SK-N-SH treated with all-trans-retinoic acid at 6 μM for 48 hours (cell line): ENCODE measurements at regions not wholly inside any gene's neighbourhood (a gene's known extent, or its start where the extent isn't known, plus 50 kb on each side); places are given as distances from the start of the nearest gene placed in this dataset.

Experiments used
- ARNTL ChIP-seq: fragments of 450-650 bp; formaldehyde crosslinking; IDR thresholded peaks from 2 replicates; pipeline ENCODE4 v1.5.0; 2020; ENCODE audit warnings: low read depth, mild to moderate bottlenecking, moderate library complexity, borderline replicate concordance
- ESRRG ChIP-seq: fragments of 250-450 bp; sonication (Bioruptor Pico); IDR thresholded peaks from 2 replicates; pipeline ENCODE4 v1.6.1; 2021; ENCODE audit warnings: mild to moderate bottlenecking
- ISL1 ChIP-seq: fragments of 250-450 bp; sonication (Bioruptor Pico); IDR thresholded peaks from 2 replicates; pipeline ENCODE4 v2.1.2; 2022; ENCODE audit warnings: mild to moderate bottlenecking, moderate library complexity
- PPARA ChIP-seq: fragments of 250-450 bp; sonication (Bioruptor Pico); IDR thresholded peaks from 2 replicates; pipeline ENCODE4 v1.5.0; 2020; ENCODE audit warnings: mild to moderate bottlenecking, borderline replicate concordance
- SNAI2 ChIP-seq: fragments of 250-450 bp; sonication (Bioruptor Pico); IDR thresholded peaks from 2 replicates; pipeline ENCODE4 v1.5.0; 2020; ENCODE audit warnings: mild to moderate bottlenecking, moderate library complexity
- TOX ChIP-seq: fragments of 250-450 bp; sonication (Bioruptor Pico); IDR thresholded peaks from 2 replicates; pipeline ENCODE4 v1.8.0; 2021; ENCODE audit warnings: mild to moderate bottlenecking, moderate library complexity, borderline replicate concordance
- ZFP3 ChIP-seq: fragments of 250-450 bp; sonication (Bioruptor Pico); IDR thresholded peaks from 2 replicates; pipeline ENCODE4 v1.5.0; 2020; ENCODE audit warnings: mild to moderate bottlenecking, moderate library complexity
- ZFP30 ChIP-seq: fragments of 450-650 bp; formaldehyde crosslinking; IDR thresholded peaks from 2 replicates; pipeline ENCODE4 v1.5.0; 2022; ENCODE audit warnings: mild to moderate bottlenecking, moderate library complexity
- TF ChIP-seq, protein P1 (sequence below): fragments of 250-450 bp; sonication (Bioruptor Pico); IDR thresholded peaks from 2 replicates; pipeline ENCODE4 v1.5.1; 2021; ENCODE audit warnings: mild to moderate bottlenecking, moderate library complexity
- TF ChIP-seq, protein P2 (sequence below): fragments of 250-450 bp; sonication (Bioruptor Pico); IDR thresholded peaks from 2 replicates; pipeline ENCODE4 v1.8.0; 2020; ENCODE audit warnings: mild to moderate bottlenecking, moderate library complexity, borderline replicate concordance
- TF ChIP-seq, protein P3 (sequence below): fragments of 250-450 bp; sonication (Bioruptor Pico); IDR thresholded peaks from 2 replicates; pipeline ENCODE4 v1.8.0; 2021; ENCODE audit warnings: low read depth, mild to moderate bottlenecking, moderate library complexity, borderline replicate concordance
- TF ChIP-seq, protein P4 (sequence below): fragments of 250-450 bp; sonication (Bioruptor Pico); IDR thresholded peaks from 2 replicates; pipeline ENCODE4 v1.5.0; 2020; ENCODE audit warnings: mild to moderate bottlenecking, moderate library complexity

DNA sequence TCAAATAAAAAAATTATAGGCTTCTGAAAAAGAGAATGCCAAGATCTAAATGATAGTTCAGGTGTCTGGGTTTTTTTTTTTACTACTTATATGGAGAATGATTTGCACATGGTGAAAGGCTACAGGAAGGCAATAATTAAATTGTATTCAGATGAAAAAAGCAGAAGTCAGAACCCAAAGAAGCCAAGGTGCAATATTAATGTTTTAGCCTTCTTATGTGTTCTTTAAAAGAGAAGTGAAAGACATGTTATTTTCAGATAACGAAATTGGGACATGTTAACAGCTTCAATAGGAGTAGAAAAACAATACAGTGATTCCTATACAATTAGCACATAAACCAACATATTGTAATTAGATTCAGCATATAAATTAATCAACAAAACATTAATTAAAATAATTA, 452.9 kb upstream of the PRMT6 start:
- TF ChIP-seq TOX (CRISPR knock-in tag): no peak
- TF ChIP-seq, protein P1, sequence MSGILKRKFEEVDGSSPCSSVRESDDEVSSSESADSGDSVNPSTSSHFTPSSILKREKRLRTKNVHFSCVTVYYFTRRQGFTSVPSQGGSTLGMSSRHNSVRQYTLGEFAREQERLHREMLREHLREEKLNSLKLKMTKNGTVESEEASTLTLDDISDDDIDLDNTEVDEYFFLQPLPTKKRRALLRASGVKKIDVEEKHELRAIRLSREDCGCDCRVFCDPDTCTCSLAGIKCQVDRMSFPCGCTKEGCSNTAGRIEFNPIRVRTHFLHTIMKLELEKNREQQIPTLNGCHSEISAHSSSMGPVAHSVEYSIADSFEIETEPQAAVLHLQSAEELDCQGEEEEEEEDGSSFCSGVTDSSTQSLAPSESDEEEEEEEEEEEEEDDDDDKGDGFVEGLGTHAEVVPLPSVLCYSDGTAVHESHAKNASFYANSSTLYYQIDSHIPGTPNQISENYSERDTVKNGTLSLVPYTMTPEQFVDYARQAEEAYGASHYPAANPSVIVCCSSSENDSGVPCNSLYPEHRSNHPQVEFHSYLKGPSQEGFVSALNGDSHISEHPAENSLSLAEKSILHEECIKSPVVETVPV (CRISPR knock-in tag): no peak
- TF ChIP-seq ISL1 (CRISPR knock-in tag): no peak
- TF ChIP-seq ESRRG (CRISPR knock-in tag): no peak
- no peak for TF ChIP-seq ARNTL
- TF ChIP-seq, protein P2, sequence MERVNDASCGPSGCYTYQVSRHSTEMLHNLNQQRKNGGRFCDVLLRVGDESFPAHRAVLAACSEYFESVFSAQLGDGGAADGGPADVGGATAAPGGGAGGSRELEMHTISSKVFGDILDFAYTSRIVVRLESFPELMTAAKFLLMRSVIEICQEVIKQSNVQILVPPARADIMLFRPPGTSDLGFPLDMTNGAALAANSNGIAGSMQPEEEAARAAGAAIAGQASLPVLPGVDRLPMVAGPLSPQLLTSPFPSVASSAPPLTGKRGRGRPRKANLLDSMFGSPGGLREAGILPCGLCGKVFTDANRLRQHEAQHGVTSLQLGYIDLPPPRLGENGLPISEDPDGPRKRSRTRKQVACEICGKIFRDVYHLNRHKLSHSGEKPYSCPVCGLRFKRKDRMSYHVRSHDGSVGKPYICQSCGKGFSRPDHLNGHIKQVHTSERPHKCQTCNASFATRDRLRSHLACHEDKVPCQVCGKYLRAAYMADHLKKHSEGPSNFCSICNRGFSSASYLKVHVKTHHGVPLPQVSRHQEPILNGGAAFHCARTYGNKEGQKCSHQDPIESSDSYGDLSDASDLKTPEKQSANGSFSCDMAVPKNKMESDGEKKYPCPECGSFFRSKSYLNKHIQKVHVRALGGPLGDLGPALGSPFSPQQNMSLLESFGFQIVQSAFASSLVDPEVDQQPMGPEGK (CRISPR knock-in tag): no peak
- TF ChIP-seq, protein P3, sequence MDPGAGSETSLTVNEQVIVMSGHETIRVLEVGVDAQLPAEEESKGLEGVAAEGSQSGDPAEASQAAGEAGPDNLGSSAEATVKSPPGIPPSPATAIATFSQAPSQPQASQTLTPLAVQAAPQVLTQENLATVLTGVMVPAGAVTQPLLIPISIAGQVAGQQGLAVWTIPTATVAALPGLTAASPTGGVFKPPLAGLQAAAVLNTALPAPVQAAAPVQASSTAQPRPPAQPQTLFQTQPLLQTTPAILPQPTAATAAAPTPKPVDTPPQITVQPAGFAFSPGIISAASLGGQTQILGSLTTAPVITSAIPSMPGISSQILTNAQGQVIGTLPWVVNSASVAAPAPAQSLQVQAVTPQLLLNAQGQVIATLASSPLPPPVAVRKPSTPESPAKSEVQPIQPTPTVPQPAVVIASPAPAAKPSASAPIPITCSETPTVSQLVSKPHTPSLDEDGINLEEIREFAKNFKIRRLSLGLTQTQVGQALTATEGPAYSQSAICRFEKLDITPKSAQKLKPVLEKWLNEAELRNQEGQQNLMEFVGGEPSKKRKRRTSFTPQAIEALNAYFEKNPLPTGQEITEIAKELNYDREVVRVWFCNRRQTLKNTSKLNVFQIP (CRISPR knock-in tag): no peak
- TF ChIP-seq, protein P4, sequence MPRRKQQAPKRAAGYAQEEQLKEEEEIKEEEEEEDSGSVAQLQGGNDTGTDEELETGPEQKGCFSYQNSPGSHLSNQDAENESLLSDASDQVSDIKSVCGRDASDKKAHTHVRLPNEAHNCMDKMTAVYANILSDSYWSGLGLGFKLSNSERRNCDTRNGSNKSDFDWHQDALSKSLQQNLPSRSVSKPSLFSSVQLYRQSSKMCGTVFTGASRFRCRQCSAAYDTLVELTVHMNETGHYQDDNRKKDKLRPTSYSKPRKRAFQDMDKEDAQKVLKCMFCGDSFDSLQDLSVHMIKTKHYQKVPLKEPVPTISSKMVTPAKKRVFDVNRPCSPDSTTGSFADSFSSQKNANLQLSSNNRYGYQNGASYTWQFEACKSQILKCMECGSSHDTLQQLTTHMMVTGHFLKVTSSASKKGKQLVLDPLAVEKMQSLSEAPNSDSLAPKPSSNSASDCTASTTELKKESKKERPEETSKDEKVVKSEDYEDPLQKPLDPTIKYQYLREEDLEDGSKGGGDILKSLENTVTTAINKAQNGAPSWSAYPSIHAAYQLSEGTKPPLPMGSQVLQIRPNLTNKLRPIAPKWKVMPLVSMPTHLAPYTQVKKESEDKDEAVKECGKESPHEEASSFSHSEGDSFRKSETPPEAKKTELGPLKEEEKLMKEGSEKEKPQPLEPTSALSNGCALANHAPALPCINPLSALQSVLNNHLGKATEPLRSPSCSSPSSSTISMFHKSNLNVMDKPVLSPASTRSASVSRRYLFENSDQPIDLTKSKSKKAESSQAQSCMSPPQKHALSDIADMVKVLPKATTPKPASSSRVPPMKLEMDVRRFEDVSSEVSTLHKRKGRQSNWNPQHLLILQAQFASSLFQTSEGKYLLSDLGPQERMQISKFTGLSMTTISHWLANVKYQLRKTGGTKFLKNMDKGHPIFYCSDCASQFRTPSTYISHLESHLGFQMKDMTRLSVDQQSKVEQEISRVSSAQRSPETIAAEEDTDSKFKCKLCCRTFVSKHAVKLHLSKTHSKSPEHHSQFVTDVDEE: no peak
- TF ChIP-seq ZFP3: no peak
- TF ChIP-seq PPARA (CRISPR knock-in tag): no peak
- TF ChIP-seq ZFP30: no peak
- TF ChIP-seq SNAI2 (CRISPR knock-in tag): no peak
